GM19099 (cell line): ENCODE measurements at regions not wholly inside any gene's neighbourhood (a gene's known extent, or its start where the extent isn't known, plus 50 kb on each side); places are given as distances from the start of the nearest gene placed in this dataset.

Experiments
- POLR2A ChIP-seq: IDR thresholded peaks from 3 replicates; pipeline ENCODE4 v1.6.1; 2011; ENCODE audit warnings: low read depth; ENCODE audit not compliant: insufficient read length; ENCODE audit errors: extremely low read depth

DNA sequence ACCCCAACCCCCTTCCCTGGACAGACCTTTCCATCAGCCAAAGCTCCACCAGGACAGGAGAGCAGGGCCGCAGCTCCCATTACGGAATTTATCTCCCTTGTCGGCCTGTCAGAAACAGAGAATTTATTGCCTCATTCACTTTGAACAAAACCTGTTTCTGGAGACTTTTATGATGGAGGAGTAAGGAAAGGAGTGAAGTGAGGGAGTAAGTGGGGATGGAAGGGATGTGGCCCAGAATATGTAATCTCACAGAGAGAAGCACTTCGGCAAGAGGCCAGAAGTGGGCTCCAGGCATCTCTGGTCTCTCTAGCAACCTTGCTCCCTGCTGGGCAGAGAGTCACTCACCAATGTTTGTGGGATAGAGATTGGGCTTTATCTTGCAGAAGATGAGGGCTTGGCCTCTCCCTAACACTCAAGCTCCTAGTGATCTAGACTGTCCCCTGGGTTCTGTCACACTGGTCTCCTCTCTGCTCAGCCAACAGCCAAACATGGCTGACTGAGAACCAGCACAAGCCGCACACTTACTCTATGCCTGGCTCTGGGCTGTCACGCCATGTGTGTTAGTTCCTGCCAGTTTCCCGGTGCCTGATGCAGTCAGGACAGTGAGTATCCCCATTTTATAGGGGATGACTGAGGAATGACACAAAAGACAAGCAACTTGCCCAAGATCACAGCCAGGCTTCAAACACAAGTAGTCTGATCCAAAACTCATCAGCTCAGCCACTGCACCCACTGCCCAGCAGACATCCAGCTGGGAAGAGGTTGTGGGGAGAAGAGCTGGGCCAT, 149.4 kb upstream of the ZMIZ1 start:
- TF ChIP-seq POLR2A = no peak

DNA sequence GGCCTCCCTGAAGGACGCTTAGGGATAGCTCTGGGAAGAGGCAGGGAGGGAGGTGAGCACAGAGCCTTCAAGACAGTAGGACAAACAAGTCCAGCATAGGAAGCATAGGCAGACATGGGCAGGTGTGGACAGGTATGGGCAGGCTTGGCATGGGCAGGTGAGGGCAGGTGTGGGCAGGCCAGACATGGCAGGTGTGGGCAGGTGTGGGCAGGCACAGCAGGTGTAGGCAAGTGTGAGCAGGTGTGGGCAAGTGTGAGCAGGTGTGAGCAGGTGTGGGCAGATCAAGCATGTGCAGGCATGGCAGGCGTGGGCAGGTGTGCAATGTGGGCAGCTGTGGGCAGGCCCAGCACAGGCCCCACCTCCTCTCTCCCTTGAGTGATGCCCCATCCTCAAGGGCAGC, 148.8 kb upstream of the ZMIZ1 start:
- TF ChIP-seq POLR2A = no peak

DNA sequence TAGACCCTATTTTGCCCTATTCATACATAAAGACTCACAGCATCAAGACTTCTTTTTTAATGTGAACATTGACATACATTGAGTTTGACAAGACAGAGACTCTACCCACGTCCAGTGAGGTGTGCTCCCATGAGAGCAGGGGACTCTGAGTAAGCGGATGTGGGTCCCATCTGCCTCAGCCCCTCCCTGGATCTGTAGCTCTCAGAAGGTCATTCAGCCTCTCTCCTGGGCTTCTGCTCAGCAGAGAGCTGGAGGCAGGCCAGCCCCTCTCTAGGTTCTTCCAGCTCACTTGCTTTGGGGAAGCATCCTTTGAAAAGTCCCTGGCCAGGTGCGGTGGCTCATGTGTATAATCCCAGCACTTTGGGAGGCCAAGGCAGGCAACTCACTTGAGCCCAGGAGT, 146.9 kb upstream of the ZMIZ1 start:
- no peak for TF ChIP-seq POLR2A

DNA sequence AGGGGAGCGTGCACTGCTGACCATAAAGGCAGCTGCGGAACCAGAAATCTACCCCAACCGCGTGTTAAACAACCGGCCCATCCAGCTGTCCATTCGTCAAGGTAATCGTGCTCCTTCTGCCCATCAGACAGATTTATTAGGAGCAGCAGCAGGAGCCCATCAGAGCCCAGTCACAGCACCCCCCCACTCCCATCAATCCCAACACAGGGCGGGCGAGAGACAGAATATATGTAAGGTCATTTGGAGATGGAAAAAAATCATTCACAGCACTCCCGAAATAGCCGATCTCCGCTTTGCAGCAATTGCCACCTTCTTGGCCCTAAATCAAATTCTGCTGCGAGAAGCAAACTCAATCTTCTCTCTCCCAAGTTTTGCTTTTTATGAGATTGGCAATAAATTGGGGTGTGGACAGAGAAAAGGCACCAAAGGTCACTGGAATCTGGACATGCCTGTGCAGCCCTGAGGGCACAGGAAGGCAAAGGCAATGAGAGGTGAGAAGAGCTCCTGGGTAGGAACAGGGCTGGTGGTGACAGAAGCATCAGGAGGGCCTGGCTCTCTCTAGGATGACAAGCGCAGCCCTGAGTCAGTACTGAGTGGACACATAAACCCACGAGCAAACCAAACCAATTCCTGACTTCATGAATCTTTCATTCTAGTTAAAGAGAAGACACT, 145.0 kb upstream of the ZMIZ1 start:
- TF ChIP-seq POLR2A = no peak

DNA sequence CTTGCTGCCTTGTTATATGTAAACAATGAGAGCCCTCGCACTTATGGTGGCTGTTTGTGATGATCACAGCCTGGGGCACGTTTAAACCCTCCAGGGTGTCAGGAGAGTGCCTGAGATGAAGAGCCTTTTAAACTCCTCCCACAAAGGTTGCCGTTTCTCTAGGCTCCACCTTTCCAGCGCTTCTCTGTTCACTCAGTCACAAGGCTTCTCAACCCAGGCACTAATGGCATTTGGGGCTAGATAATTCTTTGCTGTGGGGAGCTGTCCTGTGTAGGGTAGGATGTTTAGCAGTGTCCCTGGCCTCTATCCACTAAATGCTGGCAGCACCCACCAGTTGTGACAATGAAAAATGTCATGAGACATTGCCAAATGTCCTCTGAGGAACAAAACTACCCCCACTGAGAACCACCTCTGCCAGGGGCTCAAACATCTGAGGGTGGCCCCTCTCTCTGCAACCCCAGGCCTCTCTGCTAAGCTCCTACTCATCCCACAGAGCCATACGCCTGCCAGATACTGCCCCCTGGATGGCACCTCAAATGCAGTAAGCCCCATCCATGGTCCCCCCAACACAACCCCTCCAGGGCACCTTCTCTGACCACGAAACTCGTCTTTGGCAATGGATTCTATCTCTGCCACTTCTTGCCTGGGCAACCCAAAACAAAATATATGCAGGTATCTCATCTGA, 144.3 kb upstream of the ZMIZ1 start:
- TF ChIP-seq POLR2A = no peak

DNA sequence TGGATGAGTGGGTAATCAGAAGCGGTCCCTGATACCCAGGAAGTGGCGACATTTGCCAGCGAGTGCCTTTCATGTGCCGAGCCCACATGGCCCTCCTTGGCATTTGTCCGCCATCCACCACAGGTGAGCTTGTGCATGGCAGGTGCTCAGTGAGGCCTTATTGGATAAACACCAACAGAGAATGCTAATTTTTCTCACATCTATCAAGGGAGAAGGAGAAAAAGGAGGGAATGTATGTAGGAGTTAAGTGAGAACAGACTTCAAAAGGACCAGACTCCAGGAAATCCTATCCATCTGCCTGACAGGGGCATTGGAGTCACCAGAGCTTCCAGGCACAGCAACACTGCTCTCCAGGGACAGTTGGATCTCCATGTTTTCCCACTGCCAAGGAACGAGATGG, 143.5 kb upstream of the ZMIZ1 start:
- TF ChIP-seq POLR2A = no peak

DNA sequence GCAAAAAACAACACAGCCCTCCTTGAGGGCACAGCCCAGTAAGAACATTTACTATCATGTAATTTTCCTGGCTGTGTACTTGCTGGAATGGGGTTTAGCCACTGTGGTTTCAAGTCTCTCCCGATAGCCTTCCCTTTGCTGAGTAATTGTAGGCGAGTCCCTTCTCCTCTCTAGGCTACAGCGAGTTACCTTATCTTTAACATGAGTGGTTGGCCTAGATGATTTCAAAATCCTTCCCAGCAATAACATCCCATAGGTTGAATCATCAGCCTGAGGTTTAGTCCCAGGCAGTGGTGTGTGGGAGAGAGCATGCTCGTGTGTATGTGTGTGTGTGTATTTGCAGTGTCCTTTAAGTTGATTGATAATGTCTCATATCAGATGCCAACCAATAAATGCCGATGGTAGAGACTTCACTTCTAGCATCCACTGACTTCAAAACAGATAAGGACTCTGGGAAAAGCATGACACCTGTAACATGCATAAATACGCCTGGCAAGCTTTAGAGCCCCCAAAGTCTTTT, 142.9 kb upstream of the ZMIZ1 start:
- no peak for TF ChIP-seq POLR2A

DNA sequence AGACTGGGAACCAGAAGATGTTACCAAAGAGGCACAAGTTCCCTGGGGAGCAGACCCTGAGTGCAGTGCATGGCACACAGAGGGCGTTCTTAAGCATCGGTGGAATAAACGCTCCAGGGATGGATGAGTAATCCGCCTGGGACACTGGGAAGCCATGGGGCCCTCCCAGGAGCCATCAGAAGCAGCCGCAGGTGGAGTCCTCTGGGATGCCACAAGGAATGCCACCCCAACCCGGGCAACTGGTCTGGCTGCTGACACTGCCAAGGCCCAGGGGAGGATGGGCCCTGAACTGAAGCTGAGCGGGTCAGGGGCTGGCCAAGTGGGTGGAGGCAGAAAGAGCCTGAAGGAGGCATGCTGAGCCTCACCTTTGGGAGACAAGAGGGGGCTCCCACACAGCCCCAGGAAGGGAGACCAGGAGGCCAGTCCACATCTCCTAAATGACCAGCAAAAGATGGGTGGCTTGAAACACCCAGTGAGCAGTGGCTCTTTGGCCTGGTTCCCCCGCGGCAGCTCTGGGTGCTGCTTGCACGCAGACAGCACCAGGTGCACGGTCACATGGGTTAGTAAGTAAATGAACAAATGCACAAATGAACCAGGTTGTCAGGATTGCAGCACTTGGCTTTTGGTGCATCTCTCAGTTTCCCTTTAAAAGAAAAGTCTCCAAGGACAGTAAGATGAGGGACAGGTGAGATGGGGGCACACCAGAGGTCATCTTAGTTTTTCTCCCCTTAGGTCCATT, 141.3 kb upstream of the ZMIZ1 start:
- no peak for TF ChIP-seq POLR2A

DNA sequence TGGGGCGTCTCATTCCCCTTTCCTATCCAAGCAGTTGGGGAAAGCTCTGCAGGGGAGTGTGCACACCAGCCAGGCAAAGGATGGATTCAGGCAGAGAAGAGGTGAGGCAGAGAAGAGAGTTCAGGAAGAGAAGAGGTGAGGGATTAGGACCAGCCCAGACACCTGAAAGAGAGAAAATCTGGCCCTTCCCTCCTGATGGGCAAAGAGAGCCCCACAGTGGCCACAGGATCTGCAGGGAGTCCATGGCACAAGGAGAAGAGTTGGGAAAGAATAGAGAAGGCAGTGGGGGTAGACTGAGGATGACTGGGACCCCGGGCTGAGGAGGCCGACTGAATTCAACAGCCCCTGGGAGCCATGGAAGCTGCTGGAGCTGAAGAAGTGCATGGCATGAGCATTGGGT, 140.4 kb upstream of the ZMIZ1 start:
- TF ChIP-seq POLR2A = no peak

DNA sequence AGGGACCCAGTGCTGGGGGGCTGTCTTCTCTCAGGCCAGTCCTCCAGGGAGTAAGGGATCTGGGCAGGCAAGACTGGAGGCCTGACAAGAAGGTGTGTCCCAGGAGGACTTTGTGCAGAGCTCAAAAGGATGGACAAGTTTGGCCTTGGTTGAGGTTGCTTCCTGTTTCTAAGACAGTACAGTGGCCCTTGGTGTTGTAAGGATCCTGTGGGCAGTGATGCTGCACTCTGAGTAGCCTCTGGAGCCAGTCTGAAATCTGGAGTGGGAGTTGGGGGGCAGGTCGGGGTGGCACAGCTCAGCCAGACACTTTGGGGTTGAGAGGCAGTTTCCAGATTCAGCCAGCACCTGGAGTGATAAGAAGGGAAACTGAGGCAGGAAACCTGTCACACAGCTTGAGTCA, 139.2 kb upstream of the ZMIZ1 start:
- TF ChIP-seq POLR2A = no peak

DNA sequence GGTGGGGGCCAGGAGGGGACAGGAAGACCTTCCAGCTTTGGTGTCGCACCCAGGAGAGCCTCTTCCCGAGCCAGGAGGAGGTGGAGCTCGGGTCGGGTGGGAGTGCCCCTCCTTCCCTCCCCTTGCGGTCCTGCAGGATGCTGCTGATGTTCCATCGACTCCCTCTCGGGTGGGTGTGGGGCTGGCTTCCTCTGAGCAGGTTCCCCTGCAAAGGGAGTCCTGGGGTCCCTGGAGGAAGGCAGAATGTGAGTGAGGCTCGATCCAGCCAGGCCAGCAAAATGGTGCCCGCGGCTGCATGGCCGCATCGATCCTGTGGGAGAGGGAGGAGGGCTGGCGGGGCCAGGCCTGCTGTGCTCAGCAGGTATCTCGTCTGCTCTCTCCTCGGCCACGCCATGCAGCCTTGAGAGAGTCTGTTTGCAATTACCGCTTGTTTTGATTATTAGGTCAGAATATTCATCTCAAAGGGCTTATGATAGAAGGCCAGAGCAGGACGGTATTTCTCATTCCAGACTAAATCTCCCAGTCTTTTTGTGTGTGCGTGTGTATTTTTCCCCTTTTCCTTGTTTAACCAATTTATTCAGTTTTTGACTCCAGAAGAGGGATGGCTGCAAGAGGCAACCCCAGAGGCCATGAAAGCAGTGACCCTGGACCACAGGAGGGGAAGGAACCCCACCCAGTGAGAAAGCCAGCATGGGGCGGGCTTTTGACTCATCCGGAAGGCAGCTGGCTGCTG, 137.3 kb upstream of the ZMIZ1 start:
- no peak for TF ChIP-seq POLR2A

DNA sequence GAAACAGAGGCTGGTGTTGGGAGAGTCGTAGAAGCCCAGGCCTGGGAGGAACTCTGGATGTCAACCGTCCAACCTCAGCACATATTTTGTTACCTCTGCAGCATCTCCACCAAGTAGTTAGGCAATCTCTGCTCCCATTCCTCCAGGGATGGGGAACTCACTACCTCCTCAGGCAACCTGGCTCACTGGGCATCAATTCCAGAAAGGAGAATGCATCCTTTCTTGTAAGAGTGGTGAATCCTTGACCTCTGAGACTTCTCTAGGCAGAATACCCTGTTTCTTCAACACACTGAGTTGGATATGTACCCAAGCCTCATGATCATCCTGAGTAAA, 136.7 kb upstream of the ZMIZ1 start:
- TF ChIP-seq POLR2A = no peak

DNA sequence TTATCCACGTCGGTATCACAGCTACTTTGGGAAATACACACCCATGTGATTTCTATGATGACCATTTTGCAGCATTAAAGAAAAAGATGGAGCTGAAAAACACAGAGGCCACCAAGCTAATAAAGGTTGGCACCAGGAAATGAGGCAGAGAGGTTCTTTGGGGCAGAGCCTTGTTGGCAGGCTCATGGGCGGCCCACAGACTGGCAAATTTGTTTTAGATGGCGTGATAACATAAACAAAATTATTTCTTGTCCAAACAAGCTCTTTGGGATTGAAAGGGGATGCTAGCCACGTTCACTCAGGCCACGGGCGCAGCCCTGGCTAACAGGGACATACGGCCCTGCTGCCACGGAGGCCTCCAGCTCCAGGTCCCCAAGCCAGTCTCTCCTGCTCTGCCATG, 135.9 kb upstream of the ZMIZ1 start:
- TF ChIP-seq POLR2A = no peak

DNA sequence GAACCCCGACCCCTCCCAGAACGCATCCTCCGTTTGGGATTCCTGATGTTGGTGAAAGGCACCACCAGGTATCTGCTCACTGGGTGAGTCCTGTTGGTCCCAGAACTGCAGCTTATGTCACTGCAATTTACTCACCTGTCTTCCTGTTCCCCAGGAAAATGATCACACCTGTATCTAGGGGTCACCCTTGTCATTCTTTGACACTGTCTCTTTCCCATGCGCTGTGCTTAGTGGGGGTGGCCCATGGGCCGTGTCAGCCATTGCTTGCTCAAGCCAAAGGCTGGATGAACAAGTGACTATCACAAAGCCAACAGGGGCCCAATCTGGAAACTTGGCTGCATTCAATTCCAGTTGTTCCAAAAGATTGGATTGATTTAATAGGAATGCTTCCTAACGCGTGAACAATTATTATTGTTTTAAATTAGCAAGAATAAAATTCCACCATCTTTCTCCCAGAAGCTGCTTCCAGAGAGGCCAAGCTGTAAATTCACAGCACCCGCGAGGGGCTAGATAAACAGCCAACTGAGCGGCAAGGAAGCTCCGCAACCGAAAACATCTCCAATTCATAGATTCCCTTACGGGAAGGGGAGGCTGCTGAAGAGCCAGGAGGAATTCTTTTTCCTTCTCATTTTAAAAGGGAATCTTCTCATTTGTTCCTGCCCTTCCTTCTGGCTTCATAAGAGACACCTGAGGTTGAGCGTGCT, 134.8 kb upstream of the ZMIZ1 start:
- TF ChIP-seq POLR2A = no peak
